ENCODE measurements at regions not wholly inside any gene's neighbourhood (a gene's known extent, or its start where the extent isn't known, plus 50 kb on each side); places are given as distances from the start of the nearest gene placed in this dataset.

- TF ChIP-seq, protein P1, sequence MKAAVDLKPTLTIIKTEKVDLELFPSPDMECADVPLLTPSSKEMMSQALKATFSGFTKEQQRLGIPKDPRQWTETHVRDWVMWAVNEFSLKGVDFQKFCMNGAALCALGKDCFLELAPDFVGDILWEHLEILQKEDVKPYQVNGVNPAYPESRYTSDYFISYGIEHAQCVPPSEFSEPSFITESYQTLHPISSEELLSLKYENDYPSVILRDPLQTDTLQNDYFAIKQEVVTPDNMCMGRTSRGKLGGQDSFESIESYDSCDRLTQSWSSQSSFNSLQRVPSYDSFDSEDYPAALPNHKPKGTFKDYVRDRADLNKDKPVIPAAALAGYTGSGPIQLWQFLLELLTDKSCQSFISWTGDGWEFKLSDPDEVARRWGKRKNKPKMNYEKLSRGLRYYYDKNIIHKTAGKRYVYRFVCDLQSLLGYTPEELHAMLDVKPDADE (IDR thresholded peaks at IDR 0.05): no peak
- TF ChIP-seq EZH2phosphoT487 (IDR thresholded peaks at IDR 0.05; ENCODE audit: unreplicated experiment): no peak
- TF ChIP-seq, protein P2, sequence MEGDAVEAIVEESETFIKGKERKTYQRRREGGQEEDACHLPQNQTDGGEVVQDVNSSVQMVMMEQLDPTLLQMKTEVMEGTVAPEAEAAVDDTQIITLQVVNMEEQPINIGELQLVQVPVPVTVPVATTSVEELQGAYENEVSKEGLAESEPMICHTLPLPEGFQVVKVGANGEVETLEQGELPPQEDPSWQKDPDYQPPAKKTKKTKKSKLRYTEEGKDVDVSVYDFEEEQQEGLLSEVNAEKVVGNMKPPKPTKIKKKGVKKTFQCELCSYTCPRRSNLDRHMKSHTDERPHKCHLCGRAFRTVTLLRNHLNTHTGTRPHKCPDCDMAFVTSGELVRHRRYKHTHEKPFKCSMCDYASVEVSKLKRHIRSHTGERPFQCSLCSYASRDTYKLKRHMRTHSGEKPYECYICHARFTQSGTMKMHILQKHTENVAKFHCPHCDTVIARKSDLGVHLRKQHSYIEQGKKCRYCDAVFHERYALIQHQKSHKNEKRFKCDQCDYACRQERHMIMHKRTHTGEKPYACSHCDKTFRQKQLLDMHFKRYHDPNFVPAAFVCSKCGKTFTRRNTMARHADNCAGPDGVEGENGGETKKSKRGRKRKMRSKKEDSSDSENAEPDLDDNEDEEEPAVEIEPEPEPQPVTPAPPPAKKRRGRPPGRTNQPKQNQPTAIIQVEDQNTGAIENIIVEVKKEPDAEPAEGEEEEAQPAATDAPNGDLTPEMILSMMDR (conservative IDR thresholded peaks at IDR 0.05; ENCODE audit: low read depth in 2 of 2): no peak
- no peak for TF ChIP-seq EZH2 (IDR thresholded peaks at IDR 0.05; ENCODE audit: low read depth, unreplicated experiment)
- TF ChIP-seq, protein P3, sequence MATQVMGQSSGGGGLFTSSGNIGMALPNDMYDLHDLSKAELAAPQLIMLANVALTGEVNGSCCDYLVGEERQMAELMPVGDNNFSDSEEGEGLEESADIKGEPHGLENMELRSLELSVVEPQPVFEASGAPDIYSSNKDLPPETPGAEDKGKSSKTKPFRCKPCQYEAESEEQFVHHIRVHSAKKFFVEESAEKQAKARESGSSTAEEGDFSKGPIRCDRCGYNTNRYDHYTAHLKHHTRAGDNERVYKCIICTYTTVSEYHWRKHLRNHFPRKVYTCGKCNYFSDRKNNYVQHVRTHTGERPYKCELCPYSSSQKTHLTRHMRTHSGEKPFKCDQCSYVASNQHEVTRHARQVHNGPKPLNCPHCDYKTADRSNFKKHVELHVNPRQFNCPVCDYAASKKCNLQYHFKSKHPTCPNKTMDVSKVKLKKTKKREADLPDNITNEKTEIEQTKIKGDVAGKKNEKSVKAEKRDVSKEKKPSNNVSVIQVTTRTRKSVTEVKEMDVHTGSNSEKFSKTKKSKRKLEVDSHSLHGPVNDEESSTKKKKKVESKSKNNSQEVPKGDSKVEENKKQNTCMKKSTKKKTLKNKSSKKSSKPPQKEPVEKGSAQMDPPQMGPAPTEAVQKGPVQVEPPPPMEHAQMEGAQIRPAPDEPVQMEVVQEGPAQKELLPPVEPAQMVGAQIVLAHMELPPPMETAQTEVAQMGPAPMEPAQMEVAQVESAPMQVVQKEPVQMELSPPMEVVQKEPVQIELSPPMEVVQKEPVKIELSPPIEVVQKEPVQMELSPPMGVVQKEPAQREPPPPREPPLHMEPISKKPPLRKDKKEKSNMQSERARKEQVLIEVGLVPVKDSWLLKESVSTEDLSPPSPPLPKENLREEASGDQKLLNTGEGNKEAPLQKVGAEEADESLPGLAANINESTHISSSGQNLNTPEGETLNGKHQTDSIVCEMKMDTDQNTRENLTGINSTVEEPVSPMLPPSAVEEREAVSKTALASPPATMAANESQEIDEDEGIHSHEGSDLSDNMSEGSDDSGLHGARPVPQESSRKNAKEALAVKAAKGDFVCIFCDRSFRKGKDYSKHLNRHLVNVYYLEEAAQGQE (IDR thresholded peaks at IDR 0.05; ENCODE audit: unreplicated experiment): no peak
- no peak for TF ChIP-seq POLR2AphosphoS5 (IDR thresholded peaks at IDR 0.05; ENCODE audit: low read depth)
- TF ChIP-seq, protein P4, sequence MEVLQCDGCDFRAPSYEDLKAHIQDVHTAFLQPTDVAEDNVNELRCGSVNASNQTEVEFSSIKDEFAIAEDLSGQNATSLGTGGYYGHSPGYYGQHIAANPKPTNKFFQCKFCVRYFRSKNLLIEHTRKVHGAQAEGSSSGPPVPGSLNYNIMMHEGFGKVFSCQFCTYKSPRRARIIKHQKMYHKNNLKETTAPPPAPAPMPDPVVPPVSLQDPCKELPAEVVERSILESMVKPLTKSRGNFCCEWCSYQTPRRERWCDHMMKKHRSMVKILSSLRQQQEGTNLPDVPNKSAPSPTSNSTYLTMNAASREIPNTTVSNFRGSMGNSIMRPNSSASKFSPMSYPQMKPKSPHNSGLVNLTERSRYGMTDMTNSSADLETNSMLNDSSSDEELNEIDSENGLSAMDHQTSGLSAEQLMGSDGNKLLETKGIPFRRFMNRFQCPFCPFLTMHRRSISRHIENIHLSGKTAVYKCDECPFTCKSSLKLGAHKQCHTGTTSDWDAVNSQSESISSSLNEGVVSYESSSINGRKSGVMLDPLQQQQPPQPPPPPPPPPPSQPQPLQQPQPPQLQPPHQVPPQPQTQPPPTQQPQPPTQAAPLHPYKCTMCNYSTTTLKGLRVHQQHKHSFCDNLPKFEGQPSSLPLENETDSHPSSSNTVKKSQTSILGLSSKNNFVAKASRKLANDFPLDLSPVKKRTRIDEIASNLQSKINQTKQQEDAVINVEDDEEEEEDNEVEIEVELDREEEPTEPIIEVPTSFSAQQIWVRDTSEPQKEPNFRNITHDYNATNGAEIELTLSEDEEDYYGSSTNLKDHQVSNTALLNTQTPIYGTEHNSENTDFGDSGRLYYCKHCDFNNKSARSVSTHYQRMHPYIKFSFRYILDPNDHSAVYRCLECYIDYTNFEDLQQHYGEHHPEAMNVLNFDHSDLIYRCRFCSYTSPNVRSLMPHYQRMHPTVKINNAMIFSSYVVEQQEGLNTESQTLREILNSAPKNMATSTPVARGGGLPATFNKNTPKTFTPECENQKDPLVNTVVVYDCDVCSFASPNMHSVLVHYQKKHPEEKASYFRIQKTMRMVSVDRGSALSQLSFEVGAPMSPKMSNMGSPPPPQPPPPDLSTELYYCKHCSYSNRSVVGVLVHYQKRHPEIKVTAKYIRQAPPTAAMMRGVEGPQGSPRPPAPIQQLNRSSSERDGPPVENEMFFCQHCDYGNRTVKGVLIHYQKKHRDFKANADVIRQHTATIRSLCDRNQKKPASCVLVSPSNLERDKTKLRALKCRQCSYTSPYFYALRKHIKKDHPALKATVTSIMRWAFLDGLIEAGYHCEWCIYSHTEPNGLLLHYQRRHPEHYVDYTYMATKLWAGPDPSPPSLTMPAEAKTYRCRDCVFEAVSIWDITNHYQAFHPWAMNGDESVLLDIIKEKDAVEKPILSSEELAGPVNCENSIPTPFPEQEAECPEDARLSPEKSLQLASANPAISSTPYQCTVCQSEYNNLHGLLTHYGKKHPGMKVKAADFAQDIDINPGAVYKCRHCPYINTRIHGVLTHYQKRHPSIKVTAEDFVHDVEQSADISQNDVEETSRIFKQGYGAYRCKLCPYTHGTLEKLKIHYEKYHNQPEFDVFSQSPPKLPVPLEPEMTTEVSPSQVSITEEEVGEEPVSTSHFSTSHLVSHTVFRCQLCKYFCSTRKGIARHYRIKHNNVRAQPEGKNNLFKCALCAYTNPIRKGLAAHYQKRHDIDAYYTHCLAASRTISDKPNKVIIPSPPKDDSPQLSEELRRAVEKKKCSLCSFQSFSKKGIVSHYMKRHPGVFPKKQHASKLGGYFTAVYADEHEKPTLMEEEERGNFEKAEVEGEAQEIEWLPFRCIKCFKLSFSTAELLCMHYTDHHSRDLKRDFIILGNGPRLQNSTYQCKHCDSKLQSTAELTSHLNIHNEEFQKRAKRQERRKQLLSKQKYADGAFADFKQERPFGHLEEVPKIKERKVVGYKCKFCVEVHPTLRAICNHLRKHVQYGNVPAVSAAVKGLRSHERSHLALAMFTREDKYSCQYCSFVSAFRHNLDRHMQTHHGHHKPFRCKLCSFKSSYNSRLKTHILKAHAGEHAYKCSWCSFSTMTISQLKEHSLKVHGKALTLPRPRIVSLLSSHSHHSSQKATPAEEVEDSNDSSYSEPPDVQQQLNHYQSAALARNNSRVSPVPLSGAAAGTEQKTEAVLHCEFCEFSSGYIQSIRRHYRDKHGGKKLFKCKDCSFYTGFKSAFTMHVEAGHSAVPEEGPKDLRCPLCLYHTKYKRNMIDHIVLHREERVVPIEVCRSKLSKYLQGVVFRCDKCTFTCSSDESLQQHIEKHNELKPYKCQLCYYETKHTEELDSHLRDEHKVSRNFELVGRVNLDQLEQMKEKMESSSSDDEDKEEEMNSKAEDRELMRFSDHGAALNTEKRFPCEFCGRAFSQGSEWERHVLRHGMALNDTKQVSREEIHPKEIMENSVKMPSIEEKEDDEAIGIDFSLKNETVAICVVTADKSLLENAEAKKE (CRISPR knock-in tag; IDR thresholded peaks at IDR 0.05): no peak
- TF ChIP-seq ZNF114 (CRISPR knock-in tag; IDR thresholded peaks at IDR 0.05): no peak
- no peak for TF ChIP-seq NANOG (IDR thresholded peaks at IDR 0.05; ENCODE audit: borderline replicate concordance)
- TF ChIP-seq JUNB (IDR thresholded peaks at IDR 0.05; ENCODE audit: unreplicated experiment): no peak
These were observed 710.4 kb upstream of the CTNND2 start for GRCh38 chr5:12614608-12615007.

Data from GM23338 (cell line).